HEK293T (cell line): ENCODE measurements at regions not wholly inside any gene's neighbourhood (a gene's known extent, or its start where the extent isn't known, plus 50 kb on each side); places are given as distances from the start of the nearest gene placed in this dataset.
"Not testable (repeated sequence)": the region's sequence is repeated elsewhere in the genome, so short reads cannot be mapped to it uniquely, and the experiment has no call there.

Experiments used
- CTCF ChIA-PET: fragments of 350-600 bp; formaldehyde crosslinking; extraction: SDS; loops from one replicate; lab custom pipeline; 2021; ENCODE audit warnings: antibody characterized with exemption, inconsistent platforms; lab: Yijun Ruan, JAX
- POLR2A ChIA-PET: fragments of 350-600 bp; formaldehyde crosslinking; extraction: SDS; loops from one replicate; lab custom pipeline; 2020; ENCODE audit warnings: antibody characterized with exemption, inconsistent platforms; lab: Yijun Ruan, JAX
- DNase-seq: peaks from one replicate; pipeline ENCODE4 v3.0.0; 2012; ENCODE audit warnings: mixed read lengths; ENCODE audit errors: extremely low spot score
- ARNT ChIP-seq: fragments of 450-650 bp; IDR thresholded peaks from 2 replicates; pipeline ENCODE4 v1.6.1; 2017; ENCODE audit warnings: mild to moderate bottlenecking
- BHLHE40 ChIP-seq: fragments of 450-650 bp; IDR thresholded peaks from 2 replicates; pipeline ENCODE4 v1.6.1; 2016; ENCODE audit warnings: mild to moderate bottlenecking, moderate library complexity, borderline replicate concordance
- CTBP1 ChIP-seq: fragments of 450-650 bp; IDR thresholded peaks from 2 replicates; pipeline ENCODE4 v1.6.1; 2016; ENCODE audit warnings: borderline replicate concordance
- ELF4 ChIP-seq: fragments of 450-650 bp; IDR thresholded peaks from 2 replicates; pipeline ENCODE4 v1.6.1; 2017; ENCODE audit warnings: antibody characterized with exemption
- FOXA1 ChIP-seq: fragments of 450-650 bp; IDR thresholded peaks from 2 replicates; pipeline ENCODE4 v1.6.1; 2016; ENCODE audit warnings: mild to moderate bottlenecking
- FOXK2 ChIP-seq: fragments of 450-650 bp; IDR thresholded peaks from 2 replicates; pipeline ENCODE4 v1.6.1; 2016; ENCODE audit warnings: mild to moderate bottlenecking
- FOXM1 ChIP-seq: fragments of 450-650 bp; IDR thresholded peaks from 2 replicates; pipeline ENCODE4 v1.6.1; 2017; ENCODE audit warnings: mild to moderate bottlenecking, borderline replicate concordance
- HDGF ChIP-seq: fragments of 450-650 bp; IDR thresholded peaks from 2 replicates; pipeline ENCODE4 v1.6.1; 2017; ENCODE audit warnings: antibody characterized with exemption, borderline replicate concordance
- L3MBTL2 ChIP-seq: fragments of 450-650 bp; conservative IDR thresholded peaks from 2 replicates; pipeline ENCODE4 v1.6.1; 2016; ENCODE audit warnings: mild to moderate bottlenecking
- LEF1 ChIP-seq: fragments of 450-650 bp; IDR thresholded peaks from 2 replicates; pipeline ENCODE4 v1.6.1; 2017; ENCODE audit warnings: mild to moderate bottlenecking, borderline replicate concordance
- NFRKB ChIP-seq: fragments of 450-650 bp; IDR thresholded peaks from 2 replicates; pipeline ENCODE4 v1.6.1; 2016; ENCODE audit warnings: mild to moderate bottlenecking, moderate library complexity
- PKNOX1 ChIP-seq: fragments of 450-650 bp; IDR thresholded peaks from 2 replicates; pipeline ENCODE4 v1.6.1; 2016
- SP1 ChIP-seq: fragments of 450-650 bp; IDR thresholded peaks from 2 replicates; pipeline ENCODE4 v1.6.1; 2017
- SUZ12 ChIP-seq: fragments of 450-650 bp; IDR thresholded peaks from 2 replicates; pipeline ENCODE4 v1.6.1; 2016; ENCODE audit warnings: mild to moderate bottlenecking
- TARDBP ChIP-seq: fragments of 450-650 bp; IDR thresholded peaks from 2 replicates; pipeline ENCODE4 v1.6.1; 2016
- ZNF384 ChIP-seq: fragments of 450-650 bp; IDR thresholded peaks from 2 replicates; pipeline ENCODE4 v1.6.1; 2016

GRCh38 chr6:159627939-159628338 is 65.1 kb downstream of the SOD2 start:
- no peak for TF ChIP-seq FOXA1
- no peak for TF ChIP-seq L3MBTL2
- no peak for TF ChIP-seq FOXM1
- no peak for TF ChIP-seq PKNOX1
- TF ChIP-seq ZNF384 = no peak
- TF ChIP-seq FOXK2 = no peak
- TF ChIP-seq NFRKB = no peak
- no peak for TF ChIP-seq TARDBP
- TF ChIP-seq ELF4 = no peak
- TF ChIP-seq SUZ12 = no peak
- TF ChIP-seq BHLHE40 = no peak
- TF ChIP-seq LEF1 = no peak
- no peak for TF ChIP-seq SP1
- TF ChIP-seq CTBP1 = no peak
- no peak for TF ChIP-seq ARNT
- TF ChIP-seq HDGF = no peak
- no peak for DNase-seq
- CTCF ChIA-PET = no interaction called here
- POLR2A ChIA-PET = no interaction called here

GRCh38 chr6:159626506-159626905 is 66.5 kb downstream of the SOD2 start:
- CTCF ChIA-PET, DNase-seq, POLR2A ChIA-PET: not testable (repeated sequence)

GRCh38 chr6:159623156-159623555 is 69.9 kb downstream of the SOD2 start:
- no peak for DNase-seq
- ChIA-PET CTCF (no interaction called here), POLR2A (no interaction called here)
- TF ChIP-seq ZNF384 (no peak), PKNOX1 (no peak), FOXK2 (no peak), FOXA1 (no peak)

DNA sequence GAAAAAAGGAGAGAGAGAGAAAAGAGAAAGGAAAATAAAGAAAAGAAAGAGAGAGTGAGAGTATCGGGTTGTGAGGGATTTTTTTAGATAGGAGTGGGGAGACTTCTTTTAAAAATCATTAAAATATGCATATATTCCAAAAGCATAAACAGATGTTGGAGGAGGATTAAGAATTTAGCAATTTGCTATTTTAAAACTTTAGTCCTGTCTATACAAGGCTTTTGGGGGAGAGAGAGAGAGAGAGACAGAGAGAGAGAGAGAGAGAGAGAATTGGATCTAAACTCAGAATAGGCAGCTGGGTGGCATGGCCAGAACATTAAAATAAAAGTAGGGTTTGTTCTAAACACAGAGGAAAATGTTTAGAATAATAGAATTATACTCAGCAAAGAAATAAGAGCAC is 72.1 kb downstream of the SOD2 start:
- DNase-seq = no peak
- ChIA-PET POLR2A (no interaction called here), CTCF (no interaction called here)
- TF ChIP-seq HDGF = no peak
- no peak for TF ChIP-seq FOXM1
- no peak for TF ChIP-seq SUZ12
- TF ChIP-seq PKNOX1 = no peak
- TF ChIP-seq LEF1 = no peak
- no peak for TF ChIP-seq NFRKB
- no peak for TF ChIP-seq TARDBP
- no peak for TF ChIP-seq ARNT
- TF ChIP-seq CTBP1 = no peak
- TF ChIP-seq ELF4 = no peak
- no peak for TF ChIP-seq L3MBTL2
- no peak for TF ChIP-seq SP1
- no peak for TF ChIP-seq FOXK2

DNA sequence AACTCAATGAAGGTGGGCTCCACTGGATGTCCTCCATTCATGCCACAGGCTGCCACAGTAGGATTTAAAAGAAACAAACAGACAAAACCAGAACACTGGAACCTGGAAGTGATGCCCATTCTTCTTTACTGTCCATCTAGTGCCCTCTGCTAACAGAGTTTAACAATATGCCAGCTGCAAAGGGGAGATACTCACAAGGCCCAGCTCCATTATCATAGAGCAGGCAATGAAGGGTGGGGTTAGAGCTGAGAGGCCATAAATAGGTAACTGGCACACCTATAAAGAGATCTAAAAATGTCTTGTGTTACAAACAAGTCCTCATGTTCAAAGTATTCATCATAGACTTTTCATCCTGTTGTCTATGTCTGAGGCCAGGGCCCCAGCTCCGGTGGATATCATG is 75.6 kb downstream of the SOD2 start:
- ChIA-PET CTCF (interaction anchor here (0.9 kb wide), 1 partner anchor 16 kb away, joined by 3 read pairs; no protein-coding TSS in a partner anchor), POLR2A (no interaction called here)
- no peak for DNase-seq
- TF ChIP-seq FOXK2 = no peak
- TF ChIP-seq ARNT = no peak
- no peak for TF ChIP-seq L3MBTL2
- no peak for TF ChIP-seq FOXA1

GRCh38 chr6:159616456-159616855 is 76.6 kb downstream of the SOD2 start:
- TF ChIP-seq FOXA1 (no peak), ZNF384 (no peak), NFRKB (no peak), HDGF (no peak), ARNT (no peak)
- CTCF ChIA-PET = no interaction called here
- DNase-seq = no peak
- POLR2A ChIA-PET = no interaction called here

- POLR2A ChIA-PET = no interaction called here
- DNase-seq = no peak
- TF ChIP-seq PKNOX1 (no peak), ARNT (no peak), ELF4 (no peak), FOXK2 (no peak), FOXA1 (no peak), L3MBTL2 (no peak), ZNF384 (no peak), LEF1 (no peak), FOXM1 (no peak), NFRKB (no peak), TARDBP (no peak), BHLHE40 (no peak), SP1 (no peak), CTBP1 (no peak), HDGF (no peak), SUZ12 (no peak)
- CTCF ChIA-PET = no interaction called here
Observed at GRCh38 chr6:159615918-159616317, 77.1 kb downstream of the SOD2 start.
